Stimulated activated CD4-positive, alpha-beta T cell treated with anti-CD3 and anti-CD28 coated beads, Interleukin-1b, Interleukin-23, amount 100 ng/mL, for 4 hours (primary cell): ENCODE measurements at regions not wholly inside any gene's neighbourhood (a gene's known extent, or its start where the extent isn't known, plus 50 kb on each side); places are given as distances from the start of the nearest gene placed in this dataset.
"Not testable (repeated sequence)": the region's sequence is repeated elsewhere in the genome, so short reads cannot be mapped to it uniquely, and the experiment has no call there.

Experiments used
- DNase-seq, 2 donors: peaks; one replicate each; pipeline ENCODE4 v3.0.0-alpha.2; 2020; ENCODE audit warnings: low read depth in 2 of 2

DNA sequence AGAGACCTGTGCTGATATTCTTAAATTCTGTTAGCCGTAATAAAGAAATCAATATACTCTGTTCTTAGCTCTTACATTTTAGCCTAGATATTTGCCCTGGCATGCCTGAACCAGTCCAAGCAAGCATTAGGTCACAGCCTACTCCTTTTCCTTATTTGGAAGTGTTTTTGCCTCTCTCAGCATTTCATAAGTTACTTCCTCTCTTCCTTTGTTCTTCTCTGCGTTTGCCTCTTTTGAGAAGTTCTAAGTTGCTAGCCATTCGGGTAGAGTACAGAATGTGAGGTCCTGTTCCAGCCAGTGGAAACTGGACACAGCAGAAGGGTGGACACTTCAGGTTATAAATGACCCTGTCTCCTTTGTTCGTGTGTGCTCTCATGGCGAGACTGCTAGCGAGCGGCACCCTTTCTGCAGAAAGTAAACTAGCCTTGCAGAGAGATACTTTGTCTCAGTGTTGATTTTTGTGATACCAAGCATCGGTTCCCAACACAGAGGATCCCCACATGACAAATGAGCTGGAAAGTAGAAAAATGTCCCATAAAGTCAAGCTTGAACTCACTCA is 75.0 kb upstream of the FAM153A start:
- DNase-seq: not testable (repeated sequence)

DNA sequence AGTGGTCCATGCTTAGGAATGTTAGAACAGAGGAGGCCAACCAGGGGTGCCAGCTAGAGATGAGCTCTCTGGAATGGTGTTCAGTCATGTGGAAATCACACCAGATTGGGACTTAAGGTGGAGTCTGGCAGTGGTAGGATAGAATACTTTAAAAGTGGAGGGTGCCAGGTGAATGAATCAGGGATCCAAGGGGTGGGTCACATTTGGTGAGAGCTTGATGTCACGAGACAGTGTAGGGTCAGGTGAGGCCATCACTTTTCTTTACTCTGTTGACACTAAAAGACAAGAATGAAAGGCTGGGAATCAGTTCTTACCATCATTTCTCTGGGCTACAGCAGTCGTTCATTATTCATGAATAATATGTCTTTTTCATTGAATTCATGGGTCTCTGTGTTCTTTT is 73.8 kb upstream of the FAM153A start:
- DNase-seq: not testable (repeated sequence)

DNA sequence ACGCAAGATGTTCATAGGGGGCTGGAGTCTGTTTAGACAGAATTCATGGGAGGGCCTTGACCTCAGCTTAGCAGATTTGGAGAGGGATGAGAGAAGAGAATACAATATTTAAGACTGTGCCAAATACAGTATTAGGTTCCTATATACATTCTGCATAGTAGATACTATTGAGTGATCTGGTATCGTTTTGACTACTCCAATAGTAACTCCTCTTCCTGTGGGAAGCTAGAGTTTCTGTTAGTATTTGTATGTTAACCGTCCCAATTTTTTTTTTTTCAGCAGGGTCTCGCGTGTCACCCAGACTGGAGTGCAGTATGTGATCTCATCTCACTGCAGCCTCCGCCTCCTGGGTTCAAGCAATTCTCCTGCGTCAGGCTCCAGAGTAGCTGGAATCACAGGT is 65.2 kb upstream of the FAM153A start:
- not testable (repeated sequence) for DNase-seq

DNA sequence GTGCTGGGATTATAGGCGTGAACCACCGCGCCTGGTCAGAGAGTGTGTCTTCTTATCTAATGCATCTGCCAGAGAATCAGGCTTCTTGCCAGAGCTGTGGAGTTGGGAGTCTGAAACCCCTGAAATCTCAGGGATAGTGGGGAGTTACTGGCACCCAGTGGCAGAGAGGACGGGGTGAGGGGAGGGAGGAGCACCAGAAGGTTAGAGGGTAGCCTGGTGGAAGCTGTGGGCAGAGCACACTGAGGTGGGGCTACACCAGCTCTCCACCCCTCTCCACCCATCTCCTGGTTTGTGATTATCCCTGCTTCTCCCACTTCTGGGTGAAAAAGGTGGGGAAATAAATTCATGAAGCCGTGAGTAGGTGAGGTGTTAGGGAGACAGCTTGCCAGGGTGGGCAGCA is 63.9 kb upstream of the FAM153A start:
- not testable (repeated sequence) for DNase-seq

DNA sequence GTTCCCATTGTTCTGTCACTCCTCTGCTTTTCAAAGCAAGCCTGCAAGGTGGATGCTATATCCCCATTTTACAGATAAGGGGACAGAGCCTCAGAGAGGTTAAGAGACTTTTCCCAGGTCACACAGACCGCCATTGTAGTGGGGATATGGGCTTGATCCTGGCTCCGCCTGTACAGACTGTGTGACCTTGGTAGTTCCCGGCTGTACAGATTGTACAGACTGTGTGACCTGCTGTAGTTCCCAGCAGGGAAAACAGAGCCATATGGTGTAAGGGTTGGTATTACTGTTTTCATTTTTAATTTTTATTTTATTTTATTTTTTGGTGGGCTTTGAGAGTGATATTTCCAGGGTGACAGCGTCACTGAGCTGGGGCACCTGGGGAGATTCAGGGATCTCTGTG is 63.2 kb upstream of the FAM153A start:
- not testable (repeated sequence) for DNase-seq

DNA sequence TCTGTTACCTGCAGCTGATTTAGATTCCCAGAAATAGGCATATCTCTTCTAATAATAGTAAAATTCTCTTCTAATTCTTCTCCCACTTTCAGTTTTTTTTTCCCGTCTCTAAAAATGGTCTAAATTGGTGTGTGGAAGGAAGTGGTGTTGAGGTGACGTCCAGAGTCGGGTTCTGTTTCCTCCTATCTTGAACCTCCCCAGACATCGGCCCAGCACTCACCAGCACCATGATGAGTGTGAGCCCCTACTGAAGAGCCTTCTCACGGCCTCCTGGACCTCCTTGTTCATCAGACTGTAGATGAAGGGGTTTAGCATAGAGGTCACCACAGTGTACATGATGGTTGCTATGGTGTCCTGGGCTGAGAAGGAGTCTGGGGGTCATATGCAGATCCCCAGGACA is 53.5 kb upstream of the FAM153A start:
- not testable (repeated sequence) for DNase-seq
